DOHH2 (cell line): ENCODE measurements at regions not wholly inside any gene's neighbourhood (a gene's known extent, or its start where the extent isn't known, plus 50 kb on each side); places are given as distances from the start of the nearest gene placed in this dataset.

Experiments
- EZH2phosphoT487 ChIP-seq: fragments of 200-600 bp; sonication (generic); IDR thresholded peaks from 2 replicates; pipeline ENCODE4 v1.6.1; 2017; ENCODE audit warnings: borderline replicate concordance, mild to moderate bottlenecking, antibody characterized with exemption, low read length, moderate library complexity, mixed read lengths
- TF ChIP-seq, protein P1 (sequence below): fragments of 200-600 bp; sonication (generic); IDR thresholded peaks from one replicate; pipeline ENCODE4 v1.5.1; 2014; ENCODE audit warnings: antibody characterized with exemption, mild to moderate bottlenecking, low read depth, low read length; ENCODE audit not compliant: poor library complexity, severe bottlenecking

DNA sequence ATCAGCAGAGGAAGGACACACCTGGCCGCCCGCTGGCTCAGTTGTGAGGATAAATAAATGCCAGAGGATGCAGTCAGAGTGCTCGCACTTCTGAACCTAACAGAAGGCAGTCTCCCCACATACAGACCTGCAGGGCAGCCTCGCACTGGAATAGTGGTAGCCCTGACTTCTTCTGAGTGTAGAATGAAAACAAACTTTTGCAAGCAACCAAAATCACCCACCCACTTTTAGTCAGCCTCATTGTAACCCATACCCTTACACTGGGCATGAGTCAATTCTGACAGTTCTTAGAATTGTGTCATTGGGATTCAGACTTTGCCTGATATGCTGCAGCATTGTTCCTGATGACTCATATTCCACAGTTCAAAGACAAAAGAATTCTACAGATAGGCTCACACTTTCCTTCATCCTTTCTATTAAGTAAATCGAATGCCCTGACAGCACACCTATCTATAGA is 167.0 kb upstream of the CDK1 start:
- TF ChIP-seq, protein P1, sequence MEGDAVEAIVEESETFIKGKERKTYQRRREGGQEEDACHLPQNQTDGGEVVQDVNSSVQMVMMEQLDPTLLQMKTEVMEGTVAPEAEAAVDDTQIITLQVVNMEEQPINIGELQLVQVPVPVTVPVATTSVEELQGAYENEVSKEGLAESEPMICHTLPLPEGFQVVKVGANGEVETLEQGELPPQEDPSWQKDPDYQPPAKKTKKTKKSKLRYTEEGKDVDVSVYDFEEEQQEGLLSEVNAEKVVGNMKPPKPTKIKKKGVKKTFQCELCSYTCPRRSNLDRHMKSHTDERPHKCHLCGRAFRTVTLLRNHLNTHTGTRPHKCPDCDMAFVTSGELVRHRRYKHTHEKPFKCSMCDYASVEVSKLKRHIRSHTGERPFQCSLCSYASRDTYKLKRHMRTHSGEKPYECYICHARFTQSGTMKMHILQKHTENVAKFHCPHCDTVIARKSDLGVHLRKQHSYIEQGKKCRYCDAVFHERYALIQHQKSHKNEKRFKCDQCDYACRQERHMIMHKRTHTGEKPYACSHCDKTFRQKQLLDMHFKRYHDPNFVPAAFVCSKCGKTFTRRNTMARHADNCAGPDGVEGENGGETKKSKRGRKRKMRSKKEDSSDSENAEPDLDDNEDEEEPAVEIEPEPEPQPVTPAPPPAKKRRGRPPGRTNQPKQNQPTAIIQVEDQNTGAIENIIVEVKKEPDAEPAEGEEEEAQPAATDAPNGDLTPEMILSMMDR, result no peak
- no peak for TF ChIP-seq EZH2phosphoT487
